ENCODE measurements at regions not wholly inside any gene's neighbourhood (a gene's known extent, or its start where the extent isn't known, plus 50 kb on each side); places are given as distances from the start of the nearest gene placed in this dataset.

DNA sequence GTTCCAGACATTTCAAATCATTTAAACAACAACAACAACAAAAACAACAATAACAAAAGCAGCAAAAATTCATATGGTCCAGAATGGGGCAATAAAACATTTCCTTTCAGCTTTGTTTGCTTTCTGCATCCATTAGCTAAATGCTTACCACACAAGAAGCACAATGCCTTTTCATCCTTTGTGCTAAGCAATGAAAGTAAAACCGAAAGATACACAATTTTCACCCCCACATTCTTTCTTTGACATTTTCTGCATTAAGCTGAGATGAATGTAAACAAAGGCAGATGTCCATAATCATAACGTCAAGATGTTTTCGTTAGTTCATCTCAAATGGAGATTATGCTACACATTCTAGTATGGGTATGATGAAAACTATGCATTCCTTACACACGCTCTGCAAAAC, 568.5 kb downstream of the SLITRK6 start:
- no peak for TF ChIP-seq TAF1 (IDR thresholded peaks at IDR 0.05; ENCODE audit: low read depth, low read length)
- no peak for TF ChIP-seq POLR2A (IDR thresholded peaks at IDR 0.05; ENCODE audit: low read depth, low read length)
- TF ChIP-seq POLR2AphosphoS5 (IDR thresholded peaks at IDR 0.05; ENCODE audit: low read depth, low read length), result no peak

Measured in GM12891 (cell line).